ENCODE measurements at regions not wholly inside any gene's neighbourhood (a gene's known extent, or its start where the extent isn't known, plus 50 kb on each side); places are given as distances from the start of the nearest gene placed in this dataset.
"Not testable (repeated sequence)": the region's sequence is repeated elsewhere in the genome, so short reads cannot be mapped to it uniquely, and the experiment has no call there.

GRCh38 chr9:74096420-74096819 lies 400.7 kb upstream of the RORB start:
- TF ChIP-seq CTCF (IDR thresholded peaks at IDR 0.05; ENCODE audit: low read depth, low read length), result no peak
- Histone ChIP-seq H3K27me3 (ENCODE audit: insufficient read depth, low read depth, severe bottlenecking) (no peaks in the 10 kb centered on the region), H3K27ac (no peak overlapping the region), H3K4me3 (ENCODE audit: low read depth, low read length) (no peak overlapping the region), H3K9me3 (ENCODE audit: severe bottlenecking) (no peaks in the 10 kb centered on the region), H3K36me3 (no peaks in the 10 kb centered on the region)
- no peak for DNase-seq

- Histone ChIP-seq H3K4me3 (ENCODE audit: low read depth, low read length) (no peak overlapping the region), H3K27ac (no peak overlapping the region), H3K27me3 (ENCODE audit: insufficient read depth, low read depth, severe bottlenecking) (no peaks in the 10 kb centered on the region), H3K9me3 (ENCODE audit: severe bottlenecking) (no peaks in the 10 kb centered on the region), H3K36me3 (no peaks in the 10 kb centered on the region)
- no peak for DNase-seq
- no peak for TF ChIP-seq CTCF (IDR thresholded peaks at IDR 0.05; ENCODE audit: low read depth, low read length)
Measured at GRCh38 chr9:74100042-74100441, 397.1 kb upstream of the RORB start.

- not testable (repeated sequence) for H3K4me3 ChIP-seq (ENCODE audit: low read depth, low read length); H3K9me3 ChIP-seq (ENCODE audit: severe bottlenecking); H3K27ac ChIP-seq; H3K27me3 ChIP-seq (ENCODE audit: insufficient read depth, low read depth, severe bottlenecking); H3K36me3 ChIP-seq; DNase-seq
Measured at GRCh38 chr9:74102148-74102547, 395.0 kb upstream of the RORB start.

GRCh38 chr9:74102702-74103101 lies 394.4 kb upstream of the RORB start:
- DNase-seq, result no peak
- no peak overlapping the region for H3K27ac ChIP-seq
- H3K4me3 ChIP-seq (ENCODE audit: low read depth, low read length), result no peak overlapping the region

GRCh38 chr9:74107692-74108091 lies 389.4 kb upstream of the RORB start:
- DNase-seq, result no peak
- H3K36me3 ChIP-seq, result no peaks in the 10 kb centered on the region
- no peak overlapping the region for H3K27ac ChIP-seq
- no peak for TF ChIP-seq CTCF (IDR thresholded peaks at IDR 0.05; ENCODE audit: low read depth, low read length)
- no peaks in the 10 kb centered on the region for H3K9me3 ChIP-seq (ENCODE audit: severe bottlenecking)
- H3K27me3 ChIP-seq (ENCODE audit: insufficient read depth, low read depth, severe bottlenecking), result no peaks in the 10 kb centered on the region
- H3K4me3 ChIP-seq (ENCODE audit: low read depth, low read length), result no peak overlapping the region

More at GRCh38 chr9:74102702-74103101, 394.4 kb upstream of the RORB start:
- no peaks in the 10 kb centered on the region for H3K36me3 ChIP-seq
- no peaks in the 10 kb centered on the region for H3K27me3 ChIP-seq (ENCODE audit: insufficient read depth, low read depth, severe bottlenecking)
- TF ChIP-seq CTCF (IDR thresholded peaks at IDR 0.05; ENCODE audit: low read depth, low read length), result no peak
- no peaks in the 10 kb centered on the region for H3K9me3 ChIP-seq (ENCODE audit: severe bottlenecking)

- H3K4me3 ChIP-seq (ENCODE audit: low read depth, low read length), result no peak overlapping the region
- DNase-seq, result no peak
- TF ChIP-seq CTCF (IDR thresholded peaks at IDR 0.05; ENCODE audit: low read depth, low read length), result no peak
- H3K36me3 ChIP-seq, result no peaks in the 10 kb centered on the region
- no peak overlapping the region for H3K27ac ChIP-seq
- no peaks in the 10 kb centered on the region for H3K27me3 ChIP-seq (ENCODE audit: insufficient read depth, low read depth, severe bottlenecking)
- H3K9me3 ChIP-seq (ENCODE audit: severe bottlenecking), result no peaks in the 10 kb centered on the region
Measured at GRCh38 chr9:74115976-74116375, 381.2 kb upstream of the RORB start.

Data from WERI-Rb-1 (cell line).